ENCODE measurements at regions not wholly inside any gene's neighbourhood (a gene's known extent, or its start where the extent isn't known, plus 50 kb on each side); places are given as distances from the start of the nearest gene placed in this dataset.
A peak's percentile ranks its signal among the peaks of the same experiment; 100 is the strongest.

- TF ChIP-seq, protein P1, sequence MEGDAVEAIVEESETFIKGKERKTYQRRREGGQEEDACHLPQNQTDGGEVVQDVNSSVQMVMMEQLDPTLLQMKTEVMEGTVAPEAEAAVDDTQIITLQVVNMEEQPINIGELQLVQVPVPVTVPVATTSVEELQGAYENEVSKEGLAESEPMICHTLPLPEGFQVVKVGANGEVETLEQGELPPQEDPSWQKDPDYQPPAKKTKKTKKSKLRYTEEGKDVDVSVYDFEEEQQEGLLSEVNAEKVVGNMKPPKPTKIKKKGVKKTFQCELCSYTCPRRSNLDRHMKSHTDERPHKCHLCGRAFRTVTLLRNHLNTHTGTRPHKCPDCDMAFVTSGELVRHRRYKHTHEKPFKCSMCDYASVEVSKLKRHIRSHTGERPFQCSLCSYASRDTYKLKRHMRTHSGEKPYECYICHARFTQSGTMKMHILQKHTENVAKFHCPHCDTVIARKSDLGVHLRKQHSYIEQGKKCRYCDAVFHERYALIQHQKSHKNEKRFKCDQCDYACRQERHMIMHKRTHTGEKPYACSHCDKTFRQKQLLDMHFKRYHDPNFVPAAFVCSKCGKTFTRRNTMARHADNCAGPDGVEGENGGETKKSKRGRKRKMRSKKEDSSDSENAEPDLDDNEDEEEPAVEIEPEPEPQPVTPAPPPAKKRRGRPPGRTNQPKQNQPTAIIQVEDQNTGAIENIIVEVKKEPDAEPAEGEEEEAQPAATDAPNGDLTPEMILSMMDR (IDR thresholded peaks at IDR 0.05 in 2 of 3, conservative IDR thresholded peaks at IDR 0.05 in 1 of 3; ENCODE audit: borderline replicate concordance in 1 of 3, insufficient read depth in 1 of 3, low read depth in 2 of 3, low read length in 2 of 3), result no peak
- TF ChIP-seq RAD21 (IDR thresholded peaks at IDR 0.05; ENCODE audit: low read depth), result no peak
- TF ChIP-seq, protein P2, sequence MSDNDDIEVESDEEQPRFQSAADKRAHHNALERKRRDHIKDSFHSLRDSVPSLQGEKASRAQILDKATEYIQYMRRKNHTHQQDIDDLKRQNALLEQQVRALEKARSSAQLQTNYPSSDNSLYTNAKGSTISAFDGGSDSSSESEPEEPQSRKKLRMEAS (IDR thresholded peaks at IDR 0.05), result no peak
- TF ChIP-seq EGR1 (IDR thresholded peaks at IDR 0.05; ENCODE audit: low read depth), result no peak
- no peak for TF ChIP-seq POLR2A (IDR thresholded peaks at IDR 0.05; ENCODE audit: borderline replicate concordance, extremely low read depth, insufficient read depth, insufficient read length)
- TF ChIP-seq YY1 (IDR thresholded peaks at IDR 0.05; ENCODE audit: extremely low read depth, insufficient replicate concordance, low read depth, low read length), result no peak
- no peak for TF ChIP-seq REST (IDR thresholded peaks at IDR 0.05; ENCODE audit: low read depth)
- TF ChIP-seq ATF3 (IDR thresholded peaks at IDR 0.05), result no peak
- TF ChIP-seq CBX3 (IDR thresholded peaks at IDR 0.05; ENCODE audit: low read depth), result 0 out of 2 replicates have a peak, but pooled peaks have one; percentile 19
- no peak for TF ChIP-seq EZH2phosphoT487 (IDR thresholded peaks at IDR 0.05; ENCODE audit: borderline replicate concordance)
- no peak for TF ChIP-seq CEBPB (IDR thresholded peaks at IDR 0.05; ENCODE audit: low read depth)
- no peak for TF ChIP-seq EZH2 (IDR thresholded peaks at IDR 0.05)
Measured at GRCh38 chr7:13050703-13051102, 363.3 kb downstream of the ARL4A start.

Measured in HCT116 (cell line).